ENCODE measurements at regions not wholly inside any gene's neighbourhood (a gene's known extent, or its start where the extent isn't known, plus 50 kb on each side); places are given as distances from the start of the nearest gene placed in this dataset.
A peak's percentile ranks its signal among the peaks of the same experiment; 100 is the strongest.

DNA sequence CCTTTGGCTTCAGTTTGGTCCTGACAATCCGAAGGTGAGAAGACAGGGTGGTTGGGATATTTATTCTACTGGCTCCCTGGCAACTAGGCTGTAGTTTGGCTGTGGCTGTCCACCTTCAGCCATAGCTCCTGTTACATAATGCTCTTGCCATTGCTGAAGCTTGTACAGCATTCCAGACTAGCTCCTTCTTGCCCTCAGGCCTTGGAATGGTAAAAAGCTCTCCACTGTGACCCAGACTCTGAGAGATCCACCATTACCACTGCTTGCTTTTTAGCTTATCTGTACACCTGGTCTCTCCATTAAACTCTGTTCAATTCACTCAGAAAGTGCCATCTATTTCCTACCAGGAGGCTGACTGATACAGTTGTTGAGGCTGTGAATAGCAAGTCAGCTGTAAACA lies 231.8 kb upstream of the MON1B start:
- Mint-ChIP-seq H3K4me3 (no peak overlapping the region), H3K9me3 (peaks cover 0 to 15% (median 4%) of the 10 kb centered on the region in 7 donors), H3K4me1 (no peaks in the 10 kb centered on the region), H3K27ac (no peak overlapping the region), H3K27me3 (no peaks in the 10 kb centered on the region), H3K36me3 (no peaks in the 10 kb centered on the region)
- no peak for ATAC-seq (ENCODE audit: low read depth in 2 of 2)
- no peak for DNase-seq

DNA sequence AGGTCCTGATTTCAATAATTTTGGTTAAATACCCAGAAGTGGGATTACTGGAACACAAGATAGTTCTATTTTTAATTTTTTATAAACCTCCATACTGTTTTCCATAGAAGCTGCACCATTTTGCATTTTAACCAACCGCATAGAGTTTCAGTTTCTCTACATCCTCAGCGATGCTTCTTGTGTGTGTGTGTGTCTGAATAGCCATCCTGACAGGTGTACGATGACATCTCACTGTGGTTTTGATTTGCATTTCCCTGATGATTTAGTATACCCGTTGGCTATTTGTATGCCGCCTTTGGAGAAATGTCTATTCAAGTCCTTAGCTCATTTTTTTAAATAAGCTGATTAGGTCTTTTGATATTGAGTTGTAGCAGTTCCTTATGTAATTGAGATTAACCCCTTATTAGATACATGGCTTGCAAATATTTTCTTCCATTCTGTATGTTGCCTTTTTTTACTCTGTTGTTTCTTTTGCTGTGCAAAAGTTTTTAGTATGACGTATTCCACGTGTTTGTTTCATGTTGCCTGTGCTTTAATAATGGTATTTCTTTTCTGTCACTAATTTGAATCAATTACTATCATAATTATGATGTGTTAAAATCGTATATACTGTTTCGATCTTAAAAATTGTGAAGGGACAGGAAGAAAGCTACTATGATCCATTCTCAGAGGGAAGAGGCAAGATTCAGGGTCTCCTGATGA lies 227.2 kb upstream of the MON1B start:
- Mint-ChIP-seq H3K4me3 (no peak overlapping the region), H3K27me3 (no peaks in the 10 kb centered on the region), H3K27ac (no peak overlapping the region), H3K36me3 (no peaks in the 10 kb centered on the region), H3K4me1 (no peaks in the 10 kb centered on the region), H3K9me3 (peaks cover 0 to 14% (median 1%) of the 10 kb centered on the region in 7 donors)
- DNase-seq (no peak), ATAC-seq (ENCODE audit: low read depth in 2 of 2) (peak; percentile 25 to 28)

DNA sequence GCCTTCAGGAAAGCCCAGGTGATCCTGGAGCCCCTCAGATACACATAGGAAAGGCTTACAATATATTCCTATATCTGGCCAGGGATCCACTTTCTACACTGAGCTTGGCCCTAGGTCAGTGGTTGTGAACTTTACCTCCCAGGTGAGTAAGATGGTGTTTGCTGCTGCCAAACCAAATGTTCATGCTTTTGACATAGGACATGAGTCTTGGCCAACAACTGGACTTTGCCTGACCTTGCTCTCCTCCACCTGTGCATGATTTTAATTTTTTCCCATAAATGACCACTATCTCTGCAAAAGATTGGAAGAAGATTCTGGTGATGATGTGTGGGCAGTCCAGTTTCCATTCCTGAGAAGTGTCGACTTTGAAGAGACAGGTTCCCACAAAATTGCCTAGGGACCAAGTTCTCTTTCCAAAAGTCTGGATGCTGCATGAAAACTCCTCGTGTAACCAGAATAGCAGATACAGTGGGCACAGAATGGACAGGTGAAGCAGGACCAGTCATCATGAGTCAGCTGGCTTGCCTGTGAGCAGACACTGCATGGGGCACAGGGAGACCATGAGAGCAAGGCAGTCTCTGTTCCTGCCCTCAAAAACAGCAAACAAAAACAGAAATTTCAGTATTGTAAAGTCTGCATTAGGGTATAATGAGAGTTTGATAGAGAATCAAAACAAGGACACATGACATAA lies 226.4 kb upstream of the MON1B start:
- H3K27ac Mint-ChIP-seq: no peak overlapping the region
- no peaks in the 10 kb centered on the region for H3K27me3 Mint-ChIP-seq
- no peaks in the 10 kb centered on the region for H3K4me1 Mint-ChIP-seq
- peaks cover 0 to 9% (median 0%) of the 10 kb centered on the region in 7 donors for H3K9me3 Mint-ChIP-seq
- ATAC-seq (ENCODE audit: low read depth in 2 of 2): no peak
- H3K4me3 Mint-ChIP-seq: no peak overlapping the region
- DNase-seq: no peak
- H3K36me3 Mint-ChIP-seq: no peaks in the 10 kb centered on the region

DNA sequence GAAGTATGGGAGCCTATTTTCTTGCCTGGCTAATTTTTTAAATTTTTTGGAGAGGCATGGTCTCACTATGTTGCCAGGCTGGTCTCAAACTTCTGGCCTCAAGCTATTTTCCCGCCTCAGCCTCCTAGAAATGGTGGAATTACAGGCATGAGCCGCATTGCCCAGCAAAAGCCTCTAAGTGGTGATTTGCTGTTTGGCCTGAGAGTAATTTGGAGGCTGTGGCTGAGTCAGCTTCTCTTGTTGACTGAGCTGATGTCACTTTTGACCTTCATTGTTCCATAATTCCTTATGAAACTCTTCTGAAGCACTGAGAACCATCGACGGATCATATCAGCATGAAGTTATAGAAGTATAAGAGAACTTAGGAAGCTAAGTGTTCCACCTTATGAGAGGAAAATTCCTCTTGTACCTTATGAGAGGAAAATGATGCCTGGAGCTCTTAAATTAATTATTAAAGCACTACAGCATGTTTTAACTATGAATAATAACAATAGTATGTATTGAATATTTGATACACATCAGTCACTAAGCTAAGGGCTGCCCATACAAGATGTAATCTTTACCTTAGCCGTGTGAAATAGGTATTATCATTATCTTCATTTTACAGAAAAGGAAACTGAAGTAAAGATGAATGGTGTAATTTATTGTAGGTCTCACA lies 220.8 kb upstream of the MON1B start:
- no peak overlapping the region for H3K27ac Mint-ChIP-seq
- DNase-seq (no peak), ATAC-seq (ENCODE audit: low read depth in 2 of 2) (no peak)
- no peaks in the 10 kb centered on the region for H3K36me3 Mint-ChIP-seq
- no peaks in the 10 kb centered on the region for H3K9me3 Mint-ChIP-seq
- H3K27me3 Mint-ChIP-seq: no peaks in the 10 kb centered on the region
- no peak overlapping the region for H3K4me3 Mint-ChIP-seq
- no peaks in the 10 kb centered on the region for H3K4me1 Mint-ChIP-seq

DNA sequence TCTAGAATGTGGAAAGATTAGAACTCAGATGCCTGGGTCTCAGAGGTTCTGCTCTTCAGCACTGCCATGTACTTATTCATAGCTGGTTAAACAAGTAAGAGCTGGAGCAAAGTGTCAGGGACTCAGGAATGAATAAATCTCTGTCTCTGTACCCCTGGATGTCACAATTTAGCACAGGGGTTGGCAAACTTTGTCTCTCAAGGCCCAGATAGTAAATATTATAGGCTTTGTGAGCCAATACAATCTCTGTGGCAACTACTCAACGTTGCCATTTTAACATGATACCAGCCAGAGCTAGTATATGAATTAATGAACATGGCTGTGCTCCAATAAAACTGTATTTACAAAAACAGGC lies 220.3 kb upstream of the MON1B start:
- Mint-ChIP-seq H3K27me3 (no peaks in the 10 kb centered on the region), H3K4me3 (no peak overlapping the region), H3K36me3 (no peaks in the 10 kb centered on the region), H3K4me1 (no peaks in the 10 kb centered on the region), H3K27ac (no peak overlapping the region), H3K9me3 (no peaks in the 10 kb centered on the region)
- DNase-seq: no peak
- no peak for ATAC-seq (ENCODE audit: low read depth in 2 of 2)

DNA sequence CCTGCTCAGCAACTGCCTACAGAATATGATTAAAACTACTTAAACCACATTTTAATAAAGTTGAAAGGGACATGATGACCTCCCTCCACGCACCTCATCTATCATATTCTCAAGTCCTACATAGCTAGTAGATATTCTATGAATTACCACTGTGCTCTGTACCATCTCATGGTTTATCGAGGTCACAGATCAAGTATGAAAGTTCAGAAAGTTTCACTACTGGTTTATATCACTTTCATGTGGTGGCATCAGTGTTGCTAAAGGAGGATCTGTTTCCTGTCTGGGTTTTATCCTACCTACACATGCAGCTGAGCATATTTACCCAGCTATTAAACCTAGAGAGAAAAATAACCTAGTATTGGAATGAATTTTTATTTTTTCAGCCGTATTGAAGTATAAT lies 214.9 kb upstream of the MON1B start:
- no peaks in the 10 kb centered on the region for H3K4me1 Mint-ChIP-seq
- H3K27ac Mint-ChIP-seq: no peak overlapping the region
- H3K9me3 Mint-ChIP-seq: peaks cover 0 to 5% (median 0%) of the 10 kb centered on the region in 7 donors
- no peak overlapping the region for H3K4me3 Mint-ChIP-seq
- H3K27me3 Mint-ChIP-seq: peaks cover 0 to 5% (median 0%) of the 10 kb centered on the region in 3 donors
- DNase-seq (no peak), ATAC-seq (ENCODE audit: low read depth in 2 of 2) (no peak)
- H3K36me3 Mint-ChIP-seq: no peaks in the 10 kb centered on the region

DNA sequence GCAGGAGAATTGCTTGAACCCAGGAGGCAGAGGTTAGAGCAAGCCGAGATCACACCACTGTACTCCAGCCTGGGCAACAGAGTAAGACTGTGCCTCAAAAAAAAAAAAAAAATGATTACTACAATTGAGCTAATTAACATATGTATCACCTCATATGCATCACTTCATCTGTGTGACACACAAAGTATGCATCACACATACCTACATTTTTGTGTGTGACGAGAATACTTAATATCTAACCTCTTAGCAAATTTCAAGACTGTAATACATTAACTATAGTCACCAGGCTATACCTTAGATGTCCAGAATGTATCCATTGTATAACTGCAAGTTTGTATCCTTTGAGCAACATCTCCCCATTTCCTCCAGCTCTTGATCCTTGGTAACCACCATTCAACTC lies 214.2 kb upstream of the MON1B start:
- Mint-ChIP-seq H3K9me3 (peaks cover 0 to 5% (median 0%) of the 10 kb centered on the region in 7 donors), H3K4me3 (no peak overlapping the region), H3K4me1 (no peaks in the 10 kb centered on the region), H3K27me3 (peaks cover 0 to 5% (median 0%) of the 10 kb centered on the region in 3 donors), H3K36me3 (no peaks in the 10 kb centered on the region), H3K27ac (no peak overlapping the region)
- ATAC-seq (ENCODE audit: low read depth in 2 of 2) (no peak), DNase-seq (no peak)

DNA sequence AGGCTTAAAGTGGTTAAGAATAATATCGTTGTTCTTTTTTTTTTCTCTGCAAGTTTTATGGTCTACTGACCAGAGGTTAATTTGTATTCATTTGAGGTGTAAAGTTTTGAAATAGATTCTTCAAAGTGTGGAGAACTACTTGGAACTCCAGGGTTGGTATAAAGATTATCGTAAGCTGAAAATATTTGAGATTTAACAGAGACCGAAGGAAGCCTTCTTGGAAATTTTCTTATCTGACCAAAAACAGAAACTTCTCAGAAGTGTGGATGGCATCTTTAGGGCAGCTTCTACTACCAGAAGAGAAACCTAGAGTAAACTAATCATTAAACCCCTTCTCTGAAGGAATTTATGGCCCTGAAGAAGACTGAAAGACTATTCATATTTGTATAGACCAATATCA lies 206.8 kb upstream of the MON1B start:
- peaks cover 0 to 15% (median 3%) of the 10 kb centered on the region in 7 donors for H3K9me3 Mint-ChIP-seq
- no peak for DNase-seq
- H3K27ac Mint-ChIP-seq: no peak overlapping the region
- no peak overlapping the region for H3K4me3 Mint-ChIP-seq
- no peaks in the 10 kb centered on the region for H3K4me1 Mint-ChIP-seq
- no peaks in the 10 kb centered on the region for H3K27me3 Mint-ChIP-seq
- H3K36me3 Mint-ChIP-seq: no peaks in the 10 kb centered on the region
- no peak for ATAC-seq (ENCODE audit: low read depth in 2 of 2)

DNA sequence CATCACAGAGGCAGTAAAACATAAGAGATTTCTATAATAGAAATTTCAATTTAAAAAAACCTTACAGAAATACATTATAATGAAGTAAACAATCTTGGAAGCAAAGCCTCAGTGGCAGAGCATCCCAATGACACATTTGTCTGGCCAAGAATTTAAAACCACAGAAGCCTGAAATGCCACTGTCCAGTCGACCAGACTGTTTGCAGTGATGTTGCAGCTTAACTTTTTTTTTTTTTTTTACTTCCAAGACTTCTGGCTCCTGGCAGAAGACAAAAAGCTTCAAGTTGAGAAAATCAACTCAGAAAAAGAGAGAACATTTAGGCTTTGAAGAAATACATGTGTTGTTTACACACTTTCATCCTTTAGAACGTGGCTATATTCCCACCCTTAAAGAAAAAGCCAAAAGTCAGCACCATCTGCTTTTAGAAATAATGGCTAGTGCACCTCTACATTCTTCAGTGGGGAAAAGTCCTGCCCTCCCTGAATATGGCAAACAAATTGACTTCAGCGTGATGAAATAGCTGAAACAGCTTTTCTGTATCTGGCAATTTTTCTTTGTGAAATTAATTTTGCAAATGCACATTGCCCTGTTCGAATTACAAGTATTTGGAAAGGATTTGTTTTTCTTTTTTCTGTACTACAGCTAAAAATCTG lies 205.5 kb upstream of the MON1B start:
- DNase-seq: no peak
- no peak for ATAC-seq (ENCODE audit: low read depth in 2 of 2)
- H3K36me3 Mint-ChIP-seq: no peaks in the 10 kb centered on the region
- no peak overlapping the region for H3K4me3 Mint-ChIP-seq
- peaks cover 0 to 22% (median 3%) of the 10 kb centered on the region in 7 donors for H3K9me3 Mint-ChIP-seq
- no peak overlapping the region for H3K27ac Mint-ChIP-seq
- H3K27me3 Mint-ChIP-seq: no peaks in the 10 kb centered on the region
- no peaks in the 10 kb centered on the region for H3K4me1 Mint-ChIP-seq

DNA sequence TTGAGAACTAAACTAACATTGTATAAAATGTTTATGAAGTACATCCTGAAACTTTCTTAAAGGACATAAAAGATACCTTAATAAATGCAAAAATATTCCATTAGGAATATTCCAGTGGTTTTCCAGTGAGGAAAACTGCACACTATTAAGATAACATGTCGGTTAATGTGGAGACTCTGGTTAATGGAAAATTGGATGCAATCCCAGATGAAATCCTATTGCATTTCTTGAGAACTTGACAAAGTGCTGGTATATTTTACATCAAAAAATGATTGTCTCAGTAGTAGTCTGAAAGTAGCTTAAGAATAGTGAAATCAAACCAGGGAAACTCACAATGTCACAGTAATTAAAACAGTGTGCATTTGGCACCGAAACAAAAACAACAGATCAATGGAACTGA lies 202.5 kb upstream of the MON1B start:
- H3K27me3 Mint-ChIP-seq: no peaks in the 10 kb centered on the region
- no peaks in the 10 kb centered on the region for H3K36me3 Mint-ChIP-seq
- no peak overlapping the region for H3K27ac Mint-ChIP-seq
- H3K4me3 Mint-ChIP-seq: no peak overlapping the region
- H3K4me1 Mint-ChIP-seq: no peaks in the 10 kb centered on the region
- DNase-seq (no peak), ATAC-seq (ENCODE audit: low read depth in 2 of 2) (no peak)
- peaks cover 0 to 22% (median 3%) of the 10 kb centered on the region in 7 donors for H3K9me3 Mint-ChIP-seq

DNA sequence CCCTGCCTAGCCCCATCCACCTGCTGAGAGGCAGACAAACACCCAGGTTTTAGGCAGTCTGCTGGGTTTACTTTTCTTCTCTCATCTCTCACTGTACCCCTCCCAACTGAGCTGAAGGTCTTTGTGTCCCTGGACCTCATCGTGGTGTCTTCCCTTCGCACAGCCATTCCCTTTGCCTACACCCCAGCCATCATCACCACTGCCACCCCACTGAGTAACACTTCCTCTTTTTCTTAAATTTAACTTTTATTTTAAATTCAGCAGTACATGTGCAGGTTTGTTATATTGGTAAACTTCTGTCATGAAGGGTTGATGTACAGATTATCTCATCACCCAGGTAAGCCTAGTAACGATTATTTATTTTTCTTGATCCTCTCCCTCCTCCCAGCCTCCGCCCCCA lies 188.3 kb upstream of the MON1B start:
- H3K27ac Mint-ChIP-seq: no peak overlapping the region
- no peak overlapping the region for H3K4me3 Mint-ChIP-seq
- H3K36me3 Mint-ChIP-seq: no peaks in the 10 kb centered on the region
- DNase-seq: no peak
- H3K4me1 Mint-ChIP-seq: no peaks in the 10 kb centered on the region
- H3K9me3 Mint-ChIP-seq: peaks cover 0 to 7% (median 4%) of the 10 kb centered on the region in 7 donors
- no peak for ATAC-seq (ENCODE audit: low read depth in 2 of 2)
- no peaks in the 10 kb centered on the region for H3K27me3 Mint-ChIP-seq

DNA sequence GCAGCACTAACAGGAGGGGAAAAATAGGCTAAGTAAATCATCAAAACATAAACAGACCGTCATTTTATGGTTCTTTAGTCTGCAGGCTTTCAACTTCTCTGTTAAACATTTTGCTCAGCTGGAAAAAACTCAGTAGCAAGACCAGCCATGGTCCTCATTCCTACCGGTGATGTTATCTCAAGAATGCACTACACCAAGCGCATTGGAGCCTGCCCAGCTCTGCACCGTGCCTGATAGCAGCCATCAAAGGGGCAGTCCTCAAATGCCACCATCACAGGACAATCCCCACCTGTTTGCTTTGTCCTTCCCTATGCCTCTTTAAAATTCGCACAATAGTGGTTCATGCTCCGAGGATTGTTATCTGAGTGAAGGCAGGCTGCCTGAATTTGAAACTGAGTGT lies 181.5 kb upstream of the MON1B start:
- no peak for ATAC-seq (ENCODE audit: low read depth in 2 of 2)
- Mint-ChIP-seq H3K9me3 (peaks cover 7 to 20% (median 12%) of the 10 kb centered on the region in 7 donors), H3K4me1 (no peaks in the 10 kb centered on the region), H3K27me3 (peaks cover 0 to 4% (median 0%) of the 10 kb centered on the region in 3 donors), H3K27ac (no peak overlapping the region), H3K4me3 (no peak overlapping the region), H3K36me3 (no peaks in the 10 kb centered on the region)
- DNase-seq: no peak

DNA sequence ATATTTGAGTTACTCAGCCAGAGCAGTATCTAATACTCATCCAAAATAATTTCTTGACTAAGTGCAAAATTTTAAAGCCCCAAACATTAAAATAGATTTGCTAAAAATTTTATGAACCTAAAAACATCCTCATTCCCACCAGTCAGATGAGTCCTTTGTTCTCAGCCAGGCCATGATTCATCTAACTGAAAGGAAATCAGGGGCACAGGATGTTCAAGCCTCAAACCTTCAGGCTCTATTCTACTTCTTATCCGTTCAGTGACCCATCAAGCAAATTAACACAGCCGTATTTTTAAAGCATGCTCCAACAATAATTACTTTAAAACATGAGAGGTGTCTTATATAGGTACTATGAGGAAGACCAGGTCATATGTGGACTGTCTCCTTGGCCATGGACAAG lies 176.5 kb upstream of the MON1B start:
- Mint-ChIP-seq H3K4me3 (no peak overlapping the region), H3K4me1 (no peaks in the 10 kb centered on the region), H3K36me3 (no peaks in the 10 kb centered on the region), H3K9me3 (peaks cover 7 to 15% (median 12%) of the 10 kb centered on the region in 7 donors), H3K27me3 (peaks cover 0 to 4% (median 0%) of the 10 kb centered on the region in 3 donors), H3K27ac (no peak overlapping the region)
- DNase-seq: no peak
- no peak for ATAC-seq (ENCODE audit: low read depth in 2 of 2)

DNA sequence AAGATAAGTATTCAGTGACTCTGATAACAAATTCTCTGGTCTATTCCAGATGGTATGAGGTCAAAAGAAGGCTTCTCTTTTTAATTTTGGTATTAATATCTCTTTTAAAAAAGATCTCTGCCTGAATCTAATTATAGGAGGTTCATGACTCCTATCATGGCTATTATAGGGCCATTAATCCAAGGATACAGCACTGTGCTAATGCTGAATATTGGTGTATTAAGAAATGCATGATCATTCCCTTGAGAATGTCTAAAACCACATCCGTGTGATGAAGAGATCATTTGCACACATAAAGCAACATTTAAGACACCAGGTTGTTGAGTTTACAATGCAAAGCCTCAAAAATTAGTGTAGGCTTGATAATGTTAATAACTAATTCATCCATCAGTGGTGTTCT lies 160.4 kb upstream of the MON1B start:
- no peak for DNase-seq

More for the DNA sequence above, 160.4 kb upstream of the MON1B start:
- ATAC-seq (ENCODE audit: low read depth in 2 of 2): no peak
- Mint-ChIP-seq H3K9me3 (peaks cover 0 to 7% (median 0%) of the 10 kb centered on the region in 7 donors), H3K27ac (no peak overlapping the region), H3K4me3 (no peak overlapping the region), H3K4me1 (no peaks in the 10 kb centered on the region), H3K27me3 (peaks cover 0 to 11% (median 0%) of the 10 kb centered on the region in 3 donors), H3K36me3 (no peaks in the 10 kb centered on the region)
